ENCODE measurements at regions not wholly inside any gene's neighbourhood (a gene's known extent, or its start where the extent isn't known, plus 50 kb on each side); places are given as distances from the start of the nearest gene placed in this dataset.

DNA sequence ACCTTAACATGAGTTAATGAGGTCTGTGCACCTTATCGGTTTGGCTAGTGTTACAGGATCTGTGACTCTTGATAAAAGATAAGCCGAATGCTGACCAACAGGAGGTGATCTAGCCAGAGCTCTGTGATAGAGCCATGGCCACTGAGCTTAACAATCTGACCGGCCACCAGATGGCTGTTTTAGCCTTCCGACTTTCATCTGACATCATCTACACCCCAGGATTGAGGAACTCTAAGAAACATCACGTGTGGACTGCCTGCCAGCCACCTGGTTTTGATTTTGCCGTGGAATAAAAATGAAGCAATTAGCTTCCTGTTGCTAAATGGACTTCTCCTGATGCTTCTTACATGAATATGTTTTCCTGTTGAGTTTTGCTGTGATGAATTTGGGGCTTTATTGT lies 281.3 kb downstream of the CEMIP2 start:
- no peaks in the 10 kb centered on the region for H3K4me1 ChIP-seq (ENCODE audit: low read length)
- no peak overlapping the region for H3K4me2 ChIP-seq (ENCODE audit: low read length)
- no peaks in the 10 kb centered on the region for H3K9me3 ChIP-seq (ENCODE audit: insufficient read depth, low read length)
- no peak overlapping the region for H3K4me3 ChIP-seq (ENCODE audit: low read length)
- H3K9ac ChIP-seq (ENCODE audit: low read length), result no peak overlapping the region
- no peaks in the 10 kb centered on the region for H4K20me1 ChIP-seq (ENCODE audit: insufficient read depth, low read length)
- H3K79me2 ChIP-seq (ENCODE audit: low read length), result no peaks in the 10 kb centered on the region
- TF ChIP-seq EZH2phosphoT487 (IDR thresholded peaks at IDR 0.05; ENCODE audit: low read depth), result no peak
- TF ChIP-seq, protein P1, sequence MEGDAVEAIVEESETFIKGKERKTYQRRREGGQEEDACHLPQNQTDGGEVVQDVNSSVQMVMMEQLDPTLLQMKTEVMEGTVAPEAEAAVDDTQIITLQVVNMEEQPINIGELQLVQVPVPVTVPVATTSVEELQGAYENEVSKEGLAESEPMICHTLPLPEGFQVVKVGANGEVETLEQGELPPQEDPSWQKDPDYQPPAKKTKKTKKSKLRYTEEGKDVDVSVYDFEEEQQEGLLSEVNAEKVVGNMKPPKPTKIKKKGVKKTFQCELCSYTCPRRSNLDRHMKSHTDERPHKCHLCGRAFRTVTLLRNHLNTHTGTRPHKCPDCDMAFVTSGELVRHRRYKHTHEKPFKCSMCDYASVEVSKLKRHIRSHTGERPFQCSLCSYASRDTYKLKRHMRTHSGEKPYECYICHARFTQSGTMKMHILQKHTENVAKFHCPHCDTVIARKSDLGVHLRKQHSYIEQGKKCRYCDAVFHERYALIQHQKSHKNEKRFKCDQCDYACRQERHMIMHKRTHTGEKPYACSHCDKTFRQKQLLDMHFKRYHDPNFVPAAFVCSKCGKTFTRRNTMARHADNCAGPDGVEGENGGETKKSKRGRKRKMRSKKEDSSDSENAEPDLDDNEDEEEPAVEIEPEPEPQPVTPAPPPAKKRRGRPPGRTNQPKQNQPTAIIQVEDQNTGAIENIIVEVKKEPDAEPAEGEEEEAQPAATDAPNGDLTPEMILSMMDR (IDR thresholded peaks at IDR 0.05; ENCODE audit: low read depth, low read length), result no peak
- H3K27ac ChIP-seq (ENCODE audit: low read length), result no peak overlapping the region
- H2AFZ ChIP-seq (ENCODE audit: low read depth, low read length), result no peak overlapping the region
- no peaks in the 10 kb centered on the region for H3K36me3 ChIP-seq (replicated peaks; ENCODE audit: low read depth, low read length)
- peaks cover 3% of the 10 kb centered on the region; the same call in 1 of the 2 replicates for H3K27me3 ChIP-seq (ENCODE audit: low read depth, low read length)

DNA sequence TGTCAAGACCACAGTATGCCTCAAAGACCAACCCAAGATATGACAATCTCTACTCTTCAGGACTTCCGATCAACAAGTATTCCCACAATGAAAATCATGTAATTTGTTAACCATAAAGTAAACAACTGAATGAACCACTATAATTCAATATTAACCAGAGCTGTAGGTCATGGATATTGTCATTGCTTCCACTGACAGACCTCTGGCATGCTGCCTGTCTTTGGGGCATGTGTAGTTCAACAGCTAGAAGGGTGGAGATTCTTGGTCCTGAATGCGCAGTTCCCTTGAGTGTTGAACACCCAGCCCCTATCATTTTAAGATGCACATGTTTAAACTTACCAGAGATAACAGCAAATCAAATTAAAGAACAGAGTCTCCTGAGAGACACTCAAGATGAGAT lies 283.0 kb downstream of the CEMIP2 start:
- Histone ChIP-seq H3K4me1 (ENCODE audit: low read length) (no peaks in the 10 kb centered on the region), H3K27me3 (ENCODE audit: low read depth, low read length) (0 out of 2 replicates have a peak, but pooled peaks cover 3% of the 10 kb centered on the region), H4K20me1 (ENCODE audit: insufficient read depth, low read length) (no peaks in the 10 kb centered on the region), H3K4me2 (ENCODE audit: low read length) (no peak overlapping the region), H2AFZ (ENCODE audit: low read depth, low read length) (no peak overlapping the region), H3K79me2 (ENCODE audit: low read length) (no peaks in the 10 kb centered on the region), H3K4me3 (ENCODE audit: low read length) (no peak overlapping the region), H3K27ac (ENCODE audit: low read length) (no peak overlapping the region), H3K9me3 (ENCODE audit: insufficient read depth, low read length) (no peaks in the 10 kb centered on the region), H3K36me3 (replicated peaks; ENCODE audit: low read depth, low read length) (no peaks in the 10 kb centered on the region), H3K9ac (ENCODE audit: low read length) (no peak overlapping the region)
- no peak for TF ChIP-seq EZH2phosphoT487 (IDR thresholded peaks at IDR 0.05; ENCODE audit: low read depth)
- TF ChIP-seq, protein P1 (IDR thresholded peaks at IDR 0.05; ENCODE audit: low read depth, low read length), result no peak

DNA sequence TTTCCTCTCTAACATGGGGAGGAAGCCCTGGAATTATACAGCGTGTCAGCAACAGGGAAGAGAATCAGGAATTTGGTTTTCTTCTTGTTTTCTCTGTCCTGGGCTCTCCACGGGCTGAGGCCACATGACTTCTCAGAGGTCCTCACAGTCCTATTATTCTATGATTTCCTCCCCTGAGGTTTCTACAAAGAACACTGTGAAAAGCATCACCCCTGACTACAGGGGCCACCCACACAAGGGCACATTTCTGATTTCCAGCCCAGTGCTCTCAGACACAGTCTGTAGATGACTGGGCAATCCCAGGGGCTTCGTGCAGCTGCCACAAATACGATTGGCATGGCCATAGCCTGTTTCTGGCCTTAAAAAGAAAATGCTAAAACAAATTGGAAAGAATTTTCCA lies 284.9 kb downstream of the CEMIP2 start:
- H3K79me2 ChIP-seq (ENCODE audit: low read length), result no peaks in the 10 kb centered on the region
- H3K4me2 ChIP-seq (ENCODE audit: low read length), result no peak overlapping the region
- no peak overlapping the region for H3K4me3 ChIP-seq (ENCODE audit: low read length)
- no peaks in the 10 kb centered on the region for H3K9me3 ChIP-seq (ENCODE audit: insufficient read depth, low read length)
- no peak overlapping the region for H3K27ac ChIP-seq (ENCODE audit: low read length)
- H3K36me3 ChIP-seq (replicated peaks; ENCODE audit: low read depth, low read length), result no peaks in the 10 kb centered on the region
- H4K20me1 ChIP-seq (ENCODE audit: insufficient read depth, low read length), result no peaks in the 10 kb centered on the region
- TF ChIP-seq EZH2phosphoT487 (IDR thresholded peaks at IDR 0.05; ENCODE audit: low read depth), result no peak
- TF ChIP-seq, protein P1 (IDR thresholded peaks at IDR 0.05; ENCODE audit: low read depth, low read length), result no peak
- H3K27me3 ChIP-seq (ENCODE audit: low read depth, low read length), result 0 out of 2 replicates have a peak, but pooled peaks cover 3% of the 10 kb centered on the region
- H2AFZ ChIP-seq (ENCODE audit: low read depth, low read length), result no peak overlapping the region
- no peak overlapping the region for H3K9ac ChIP-seq (ENCODE audit: low read length)
- no peaks in the 10 kb centered on the region for H3K4me1 ChIP-seq (ENCODE audit: low read length)

DNA sequence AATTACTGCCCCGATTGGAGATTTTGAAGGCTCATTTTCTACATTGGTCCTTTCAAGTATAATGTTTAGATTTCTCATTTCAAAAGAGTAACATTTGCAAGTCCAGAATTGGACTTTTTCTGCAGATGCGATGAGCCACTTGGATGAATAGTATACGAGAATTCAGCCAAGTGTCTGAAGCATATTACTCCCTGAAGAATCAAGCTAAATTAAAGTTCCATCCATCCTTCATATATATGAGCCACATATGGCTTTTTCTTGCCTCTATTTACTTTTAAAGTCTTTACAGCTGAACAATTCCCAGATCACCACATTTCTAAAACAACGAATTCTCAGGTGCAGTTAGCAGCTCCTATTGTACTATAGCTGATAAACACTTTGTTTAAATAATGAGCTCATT lies 288.7 kb downstream of the CEMIP2 start:
- H3K27me3 ChIP-seq (ENCODE audit: low read depth, low read length), result peaks cover 2% of the 10 kb centered on the region; the same call in 1 of the 2 replicates
- no peaks in the 10 kb centered on the region for H3K9me3 ChIP-seq (ENCODE audit: insufficient read depth, low read length)
- H3K36me3 ChIP-seq (replicated peaks; ENCODE audit: low read depth, low read length), result no peaks in the 10 kb centered on the region
- no peaks in the 10 kb centered on the region for H4K20me1 ChIP-seq (ENCODE audit: insufficient read depth, low read length)
- no peak overlapping the region for H3K9ac ChIP-seq (ENCODE audit: low read length)
- H3K4me3 ChIP-seq (ENCODE audit: low read length), result no peak overlapping the region
- H3K79me2 ChIP-seq (ENCODE audit: low read length), result no peaks in the 10 kb centered on the region
- H3K4me2 ChIP-seq (ENCODE audit: low read length), result no peak overlapping the region
- no peaks in the 10 kb centered on the region for H3K4me1 ChIP-seq (ENCODE audit: low read length)
- H3K27ac ChIP-seq (ENCODE audit: low read length), result no peak overlapping the region
- H2AFZ ChIP-seq (ENCODE audit: low read depth, low read length), result no peak overlapping the region
- TF ChIP-seq, protein P1 (IDR thresholded peaks at IDR 0.05; ENCODE audit: low read depth, low read length), result no peak

All from OCI-LY3 (cell line).